HL-60/S4 treated with retinoic acid at 250 ng/mL for 4 days and 3 days (cell line): ENCODE measurements at regions not wholly inside any gene's neighbourhood (a gene's known extent, or its start where the extent isn't known, plus 50 kb on each side); places are given as distances from the start of the nearest gene placed in this dataset.

Experiments
- in situ Hi-C: fragments of 300-500 bp; cut with MboI; formaldehyde crosslinking; loops from 2 replicates; pipeline ENCODE4 v1.7.0; 2022; ENCODE audit warnings: low sequenced_read_pairs

DNA sequence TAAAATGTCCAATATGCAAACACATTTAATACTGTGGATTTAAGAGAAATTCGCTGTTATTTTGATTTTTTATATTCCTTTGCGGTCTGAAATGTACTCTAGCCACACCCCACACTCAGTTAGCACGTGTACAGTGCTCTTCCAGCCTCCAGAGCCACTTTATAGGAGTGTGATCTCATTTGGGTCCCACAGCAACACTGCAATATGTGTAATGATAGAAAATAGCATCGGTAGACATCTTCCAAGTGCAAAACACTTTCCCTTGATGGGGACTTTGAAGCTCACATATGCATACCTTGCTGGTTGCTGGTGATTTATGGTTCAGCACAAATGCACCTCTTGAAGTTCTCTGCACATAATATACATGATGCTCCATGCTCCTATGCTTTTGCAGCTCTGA, 148.3 kb downstream of the GAS1 start:
- in situ Hi-C loops = no loop called here

- in situ Hi-C loops = no loop called here
Measured at GRCh38 chr9:86796666-86797065, 150.6 kb downstream of the GAS1 start.

DNA sequence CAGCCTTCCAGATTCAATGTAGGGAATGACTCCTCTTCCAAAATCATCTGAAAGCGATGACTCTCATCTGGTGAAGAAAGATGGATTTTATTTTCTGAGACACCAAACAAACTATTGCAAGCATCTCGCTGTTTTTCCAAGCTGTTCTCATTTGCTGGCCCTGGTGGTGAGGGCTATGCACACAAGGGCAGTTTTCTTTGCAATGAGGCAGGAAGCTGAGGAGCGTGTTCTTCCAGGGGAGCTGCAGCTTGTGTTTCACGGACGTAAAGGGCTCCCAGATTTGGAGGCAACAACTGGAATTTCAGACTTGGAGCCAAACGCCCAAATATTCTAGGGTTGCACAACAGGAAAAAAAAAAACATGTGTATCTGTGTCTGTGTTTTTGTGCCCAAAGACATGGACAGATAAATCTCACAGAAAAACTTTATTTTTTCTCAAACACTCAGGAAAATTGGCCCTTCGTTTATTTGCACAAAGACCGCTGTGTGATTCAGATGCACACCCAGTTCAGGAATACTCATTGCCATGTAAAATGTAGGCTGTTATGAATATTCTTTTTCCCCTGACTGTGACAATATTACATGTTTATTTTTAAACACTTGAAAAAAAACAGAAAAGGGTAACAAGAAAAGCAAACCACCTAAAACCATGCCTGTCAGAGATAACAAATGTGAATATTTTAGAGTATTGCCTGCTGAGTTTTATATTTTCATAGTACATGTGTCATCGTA, 151.3 kb downstream of the GAS1 start:
- in situ Hi-C loops = no loop called here

DNA sequence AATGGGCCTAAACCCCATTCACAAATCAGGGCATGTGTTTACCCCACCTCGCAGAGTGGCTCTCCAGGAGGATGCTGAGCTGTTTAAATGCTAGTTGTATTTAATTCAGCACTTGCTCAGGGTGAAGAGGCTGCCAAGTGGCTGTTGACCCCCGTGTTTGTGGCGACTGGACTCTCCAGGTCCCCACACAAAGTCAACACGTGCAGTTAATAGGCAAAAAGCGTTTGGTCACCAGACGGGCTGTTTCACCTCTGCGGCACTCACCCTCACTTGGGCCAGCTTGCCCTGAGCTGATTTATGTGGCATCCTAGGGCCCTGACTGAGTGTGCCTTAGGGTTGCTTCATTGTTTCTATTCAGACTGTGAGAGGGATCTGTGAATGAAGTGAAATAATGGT, 152.3 kb downstream of the GAS1 start:
- in situ Hi-C loops = no loop called here

DNA sequence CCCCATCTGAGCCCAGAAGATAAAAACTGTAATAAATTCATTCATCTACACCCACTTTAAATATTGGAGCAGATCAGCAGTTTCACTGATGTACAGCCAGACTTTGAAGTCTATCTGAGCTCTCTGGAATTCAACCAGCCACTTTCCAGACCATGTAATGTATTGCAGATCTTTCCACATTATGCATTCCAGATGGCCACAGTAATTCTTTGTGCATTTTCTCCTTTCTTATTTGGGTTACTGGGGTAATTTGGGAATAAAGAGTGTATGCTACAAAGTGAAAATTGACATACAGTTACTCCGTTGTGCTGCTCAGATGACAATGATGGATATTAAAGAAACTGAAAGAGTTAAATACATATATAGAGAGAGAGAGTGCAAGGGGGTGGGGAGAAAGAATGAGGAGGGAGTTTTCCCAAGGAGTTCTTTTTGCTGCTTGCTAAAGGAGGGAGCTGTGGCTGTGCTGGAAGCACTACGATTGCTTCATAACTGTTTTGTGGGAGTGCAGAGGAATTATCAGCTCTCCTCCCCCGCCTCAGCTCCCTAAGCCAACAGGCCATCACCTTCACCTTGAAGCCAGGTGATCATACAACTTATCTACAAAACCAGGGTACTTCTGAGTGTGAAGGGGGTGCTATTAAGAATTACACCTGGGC, 152.8 kb downstream of the GAS1 start:
- in situ Hi-C loops = no loop called here

- in situ Hi-C loops = no loop called here
Measured at GRCh38 chr9:86792136-86792535, 155.2 kb downstream of the GAS1 start.

- in situ Hi-C loops = no loop called here
Measured at GRCh38 chr9:86790805-86791204, 156.5 kb downstream of the GAS1 start.

DNA sequence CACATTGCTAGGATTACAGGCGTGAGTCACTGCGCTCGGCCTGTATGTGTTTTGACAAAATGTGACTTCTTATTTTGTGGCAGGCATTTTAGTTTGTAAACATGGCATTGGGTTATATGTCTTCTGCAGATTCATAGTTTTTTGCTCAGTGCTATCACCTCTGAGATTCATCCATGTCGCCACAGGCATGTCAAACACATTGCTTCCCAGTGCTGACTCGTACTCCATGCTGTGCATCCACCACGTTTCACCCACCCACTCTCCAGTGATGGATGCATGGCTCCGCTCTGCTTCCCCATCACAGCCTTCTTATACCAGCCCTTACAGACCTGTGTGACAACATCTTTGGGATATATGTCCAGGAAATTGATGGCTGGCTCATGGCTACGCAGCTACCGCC, 158.8 kb downstream of the GAS1 start:
- in situ Hi-C loops = no loop called here

DNA sequence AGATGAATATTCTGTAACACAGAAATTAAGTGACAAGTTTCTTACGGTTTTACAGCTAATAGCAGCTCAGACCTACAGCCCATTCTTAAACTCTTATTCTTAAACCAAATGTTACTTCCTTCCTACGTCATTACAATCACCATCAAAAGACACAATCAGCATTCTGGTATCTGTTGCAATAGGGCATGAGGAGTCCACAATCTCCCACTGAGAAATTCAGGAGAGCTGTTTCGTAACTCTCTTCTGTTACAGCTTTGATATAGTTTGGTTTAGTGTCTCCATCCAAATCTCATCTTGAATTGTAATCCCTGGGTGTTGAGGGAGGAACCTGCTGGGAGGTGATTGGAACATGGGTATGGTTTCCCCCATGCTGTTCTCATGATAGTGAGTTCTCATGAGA, 163.4 kb downstream of the GAS1 start:
- in situ Hi-C loops = no loop called here

DNA sequence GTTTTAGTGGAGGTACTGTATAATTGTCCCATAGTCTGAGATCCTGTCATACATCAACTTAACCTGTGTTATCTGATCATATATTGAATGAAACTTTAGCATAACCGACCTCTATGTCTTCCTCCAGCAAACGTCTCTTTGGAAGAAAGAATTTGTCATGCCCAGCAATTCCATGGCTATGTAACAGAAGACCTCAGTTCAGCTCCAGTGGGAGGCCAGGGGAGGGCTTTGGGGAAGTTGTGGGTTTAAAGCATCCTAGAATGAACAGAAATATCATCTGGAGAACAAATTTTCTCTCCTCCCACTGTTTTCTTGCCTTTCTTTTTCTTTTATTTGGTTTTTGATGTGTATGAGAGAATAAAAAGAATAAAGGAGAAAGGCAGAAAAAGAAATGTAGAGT, 164.5 kb downstream of the GAS1 start:
- in situ Hi-C loops = no loop called here

DNA sequence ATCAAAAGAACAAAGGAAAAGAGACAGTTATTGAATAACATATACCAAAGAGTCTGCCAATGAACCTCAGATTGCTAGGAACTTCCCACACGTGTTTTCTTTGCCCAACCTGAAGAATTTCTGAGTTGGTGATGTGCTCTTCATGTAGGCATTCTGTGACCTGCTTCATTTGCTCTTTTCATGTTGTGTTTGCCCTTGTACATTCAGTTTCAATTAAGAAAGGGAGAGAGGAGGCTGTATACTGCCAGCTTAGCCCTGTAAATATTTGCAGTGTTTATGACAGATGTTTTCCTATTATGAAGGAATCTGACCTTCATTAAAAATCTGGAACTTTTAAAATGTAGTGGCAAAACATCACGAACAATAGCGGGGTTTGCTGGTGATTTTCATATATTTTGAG, 168.5 kb downstream of the GAS1 start:
- in situ Hi-C loops = no loop called here

DNA sequence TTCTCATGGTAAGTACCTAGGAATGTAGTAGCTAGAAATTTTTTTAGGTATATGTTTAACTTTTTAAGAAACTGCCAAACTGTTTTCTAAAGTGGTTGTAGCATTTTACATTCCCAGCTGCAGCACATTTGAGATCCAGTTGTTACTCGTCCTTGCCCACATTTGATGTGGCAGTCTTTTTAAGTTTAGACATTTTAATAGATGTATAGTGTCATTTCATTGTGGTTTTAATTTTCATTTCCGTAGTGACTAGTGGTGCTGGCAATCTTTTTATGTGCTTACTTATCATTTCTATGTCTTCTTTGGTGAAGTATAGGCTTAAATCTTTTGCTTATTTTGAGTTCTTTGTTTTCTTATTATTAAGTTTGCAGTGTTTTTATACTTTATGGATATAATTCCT, 171.6 kb downstream of the GAS1 start:
- in situ Hi-C loops = no loop called here

GRCh38 chr9:86774116-86774515, 173.2 kb downstream of the GAS1 start:
- in situ Hi-C loops = no loop called here

DNA sequence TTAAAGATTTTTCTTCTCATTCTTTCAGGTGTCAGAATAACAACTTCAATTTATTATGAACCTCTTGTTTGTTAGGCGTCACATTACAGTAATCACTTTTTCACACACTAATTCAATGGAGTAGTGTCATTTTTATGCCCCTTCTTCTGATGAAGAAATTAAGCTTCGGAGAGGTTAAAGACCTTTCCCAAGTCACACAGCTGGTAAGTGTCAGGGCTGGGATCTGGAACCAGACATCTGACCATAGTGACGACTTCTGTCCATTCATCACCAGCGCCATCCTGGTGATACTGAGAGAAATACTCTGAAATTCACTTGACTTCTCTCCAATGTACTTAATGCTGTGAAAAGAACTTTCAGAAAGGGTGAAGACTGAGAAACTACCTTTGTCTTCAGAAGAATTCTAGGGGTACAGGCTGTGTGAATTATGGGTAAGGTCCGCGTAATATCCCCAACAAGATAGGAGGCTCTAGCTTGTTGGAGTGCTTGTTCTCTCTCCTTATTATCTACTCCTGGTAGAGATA, 173.8 kb downstream of the GAS1 start:
- in situ Hi-C loops = no loop called here

DNA sequence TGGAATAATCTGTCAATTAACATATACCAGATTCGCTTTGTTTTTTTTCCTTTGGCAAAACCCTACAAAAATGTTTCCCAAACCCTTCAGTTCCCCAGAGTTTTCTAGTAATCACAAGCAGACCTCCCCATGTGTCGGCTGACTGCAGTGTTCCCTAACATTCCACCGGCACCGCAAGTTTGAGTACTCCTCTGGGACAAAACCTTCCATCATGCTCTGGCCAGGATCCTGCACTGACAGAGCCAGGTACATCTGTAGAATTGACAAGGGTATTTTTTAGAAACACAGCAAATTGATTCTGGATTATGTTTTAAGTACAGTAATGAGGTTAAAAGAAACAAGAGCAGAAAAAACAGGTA, 174.7 kb downstream of the GAS1 start:
- in situ Hi-C loops = no loop called here

- in situ Hi-C loops = no loop called here
Measured at GRCh38 chr9:86771941-86772634, 175.2 kb downstream of the GAS1 start.

DNA sequence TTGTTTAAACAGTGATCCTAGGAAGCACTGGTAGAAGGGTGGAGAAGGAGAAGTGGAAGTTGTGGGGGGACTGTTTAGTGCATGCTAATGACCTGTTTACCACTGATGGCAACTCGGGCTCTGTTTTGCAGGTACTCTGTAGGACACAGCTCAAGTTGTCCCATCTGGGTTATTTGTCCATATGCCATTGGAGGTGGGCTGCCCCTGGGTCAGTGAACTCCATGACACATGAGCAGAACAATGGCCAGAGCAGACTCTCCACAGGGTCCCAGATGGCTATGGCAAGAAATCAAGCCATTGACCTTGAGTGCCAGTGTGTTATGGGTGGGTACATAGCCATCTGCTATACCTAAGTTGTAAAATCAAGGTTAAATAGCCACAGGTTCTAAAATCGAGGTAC, 175.9 kb downstream of the GAS1 start:
- in situ Hi-C loops = no loop called here

DNA sequence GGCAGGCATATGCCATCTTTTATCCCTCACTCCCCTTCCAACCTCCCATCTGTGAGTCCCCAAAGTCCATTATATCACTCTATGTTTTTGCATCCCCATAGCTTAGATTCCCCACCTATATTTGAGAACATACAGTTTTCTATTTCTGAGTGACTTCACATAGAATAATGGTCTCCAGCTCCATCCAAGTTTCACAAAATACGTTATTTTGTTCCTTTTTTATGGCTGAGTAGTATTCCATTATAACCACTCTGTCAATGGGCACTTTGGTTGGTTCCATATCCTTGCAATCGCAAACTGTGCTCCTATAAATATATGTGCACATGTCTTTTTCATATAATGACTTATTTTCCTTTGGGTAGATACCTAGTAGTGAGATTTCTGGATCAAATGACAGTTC, 178.6 kb downstream of the GAS1 start:
- in situ Hi-C loops = no loop called here

- in situ Hi-C loops = no loop called here
Measured at GRCh38 chr9:86768020-86768419, 179.3 kb downstream of the GAS1 start.

DNA sequence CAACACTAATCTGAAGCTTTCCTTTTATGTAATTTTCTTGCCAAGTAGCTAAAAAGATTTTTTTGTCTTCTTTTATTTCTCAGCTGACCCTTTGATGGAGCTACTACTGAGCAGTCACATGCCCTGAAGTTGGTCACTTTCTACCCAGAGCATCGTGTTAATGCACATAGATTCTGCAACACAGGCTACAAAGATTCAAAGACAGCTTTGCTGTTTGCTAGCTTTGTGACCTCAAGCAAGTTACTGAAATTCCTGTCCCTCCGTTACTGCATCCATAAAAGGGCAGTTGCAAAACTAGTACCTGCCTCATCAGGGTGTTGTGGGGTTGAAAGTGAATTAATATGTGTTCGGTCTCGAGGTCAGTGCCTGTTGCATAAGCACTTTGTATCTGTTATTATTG, 179.9 kb downstream of the GAS1 start:
- in situ Hi-C loops = no loop called here

DNA sequence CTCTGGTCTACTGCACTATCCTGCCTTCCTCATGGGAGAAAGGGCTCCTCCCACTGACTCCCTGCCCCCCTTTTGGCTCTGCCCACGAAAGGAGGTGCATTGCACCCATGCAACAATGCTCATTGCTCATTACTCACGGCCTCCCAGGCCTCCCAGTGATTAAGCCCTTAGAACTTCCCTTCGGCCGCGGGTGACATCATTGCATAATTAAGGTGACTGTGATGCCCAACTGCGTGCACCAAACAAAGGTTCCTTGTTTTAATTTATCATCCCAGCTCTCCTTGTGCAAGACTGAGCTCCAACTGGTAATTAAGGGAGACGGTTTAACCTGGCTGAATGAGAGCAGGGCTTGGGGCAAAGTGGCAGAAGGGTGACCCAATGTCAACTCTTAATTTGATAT, 180.4 kb downstream of the GAS1 start:
- in situ Hi-C loops = no loop called here

DNA sequence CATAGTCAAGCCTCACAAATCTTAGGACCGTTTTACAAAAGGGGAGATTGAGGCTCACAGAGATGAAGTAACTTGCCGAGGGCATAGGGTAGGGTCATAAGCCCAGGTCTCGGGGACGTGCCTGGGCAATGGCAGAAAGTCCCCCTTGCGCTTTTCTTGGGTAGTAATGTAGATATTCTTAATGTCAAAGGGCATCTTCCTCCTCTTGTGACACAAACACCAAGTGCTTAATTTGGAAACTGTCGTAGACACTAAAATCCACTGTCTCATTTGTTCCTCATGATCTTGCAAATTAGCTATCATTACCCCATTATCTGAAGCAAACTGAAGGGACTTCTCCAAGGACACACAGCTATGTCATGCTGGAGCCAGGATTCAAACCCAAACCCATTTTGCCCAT, 180.8 kb downstream of the GAS1 start:
- in situ Hi-C loops = no loop called here
